Endothelial cell of umbilical vein (primary cell): ENCODE measurements at regions not wholly inside any gene's neighbourhood (a gene's known extent, or its start where the extent isn't known, plus 50 kb on each side); places are given as distances from the start of the nearest gene placed in this dataset.

Experiments used
- BruUV-seq: library from RNA; stranded (reverse); fragments of 400-500 nt; replicated peaks from 2 replicates; lab custom pipeline; 2021; lab: Mats Ljungman, UMichigan
- CTCF ChIA-PET: fragments of 300-600, 350-600 bp; sonication (Branson Sonifier 250); formaldehyde crosslinking; loops from one replicate; lab custom pipeline; 2021; ENCODE audit warnings: antibody characterized with exemption, inconsistent platforms; lab: Charles Lee
- POLR2A ChIA-PET: fragments of 300-600, 350-600 bp; sonication (Branson Sonifier 250); formaldehyde crosslinking; loops from one replicate; lab custom pipeline; 2021; ENCODE audit warnings: antibody characterized with exemption, inconsistent platforms; lab: Charles Lee
- DNase-seq: peaks from one replicate; pipeline ENCODE4 v3.0.0-alpha.2; 2011; ENCODE audit warnings: low read depth, low spot score
- FAIRE-seq: peaks from 2 replicates; lab custom pipeline; 2011; peaks lifted over from hg19 to GRCh38; lab: Jason Lieb, UNC
- H2AFZ ChIP-seq: 2 replicates; pipeline ENCODE4 v1.6.0; 2012; ENCODE audit warnings: low read depth, low read length, control low read depth, inconsistent platforms
- H3K27ac ChIP-seq: 2 replicates; pipeline ENCODE4 v1.5.1; 2011; ENCODE audit warnings: low read depth, mild to moderate bottlenecking, control low read depth, low read length, moderate library complexity; ENCODE audit not compliant: insufficient read depth
- H3K27me3 ChIP-seq, 2 experiments: 2 replicates each; pipeline versions ENCODE4 v1.6.0 to v1.6.1; 2011; ENCODE audit warnings: low read length in 2 of 2, mixed read lengths in 1 of 2; ENCODE audit not compliant: control insufficient read depth in 2 of 2, insufficient read depth in 2 of 2
- H3K36me3 ChIP-seq, 2 experiments: 2 replicates in 1 of 2; 3 replicates in 1 of 2; pipeline ENCODE4 v1.5.1; 2011; ENCODE audit warnings: low read length in 2 of 2, mild to moderate bottlenecking in 1 of 2, moderate library complexity in 1 of 2; ENCODE audit not compliant: control insufficient read depth in 2 of 2, insufficient read depth in 2 of 2; ENCODE audit errors: extremely low read depth in 1 of 2
- H3K4me1 ChIP-seq: 3 replicates; pipeline ENCODE4 v1.5.1; 2011; ENCODE audit warnings: mild to moderate bottlenecking, low read length; ENCODE audit not compliant: control insufficient read depth, insufficient read depth; ENCODE audit errors: extremely low read depth
- H3K4me2 ChIP-seq: 2 replicates; pipeline ENCODE4 v1.6.1; 2011; ENCODE audit warnings: low read length, control low read depth, mixed read lengths; ENCODE audit not compliant: insufficient read depth
- H3K4me3 ChIP-seq, 3 experiments: fragments of 200-600 bp in 1 of 3; sonication (generic), shearing (Covaris generic) in 1 of 3; replicated peaks in 1 of 3; 2 replicates each; pipeline ENCODE4 v1.5.1; 2011 to 2016; ENCODE audit warnings: control low read depth in 3 of 3, low read length in 3 of 3, mild to moderate bottlenecking in 2 of 3, inconsistent platforms in 1 of 3, low read depth in 1 of 3, moderate library complexity in 1 of 3; ENCODE audit not compliant: insufficient read depth in 1 of 3
- H3K79me2 ChIP-seq: 2 replicates; pipeline ENCODE4 v1.6.0; 2012; ENCODE audit warnings: low read length, inconsistent platforms; ENCODE audit not compliant: control insufficient read depth, insufficient read depth
- H3K9ac ChIP-seq: replicated peaks from 2 replicates; pipeline ENCODE3; 2011; ENCODE audit warnings: low read length, control low read depth; ENCODE audit not compliant: insufficient read depth; ENCODE audit errors: extremely low read depth
- H3K9me1 ChIP-seq: replicated peaks from 3 replicates; pipeline ENCODE4 v1.6.0; 2011; ENCODE audit warnings: mild to moderate bottlenecking, low read length; ENCODE audit not compliant: control insufficient read depth, insufficient read depth; ENCODE audit errors: extremely low read depth
- H3K9me3 ChIP-seq: replicated peaks from 2 replicates; pipeline ENCODE4 v1.5.1; 2012; ENCODE audit warnings: low read length, inconsistent platforms; ENCODE audit not compliant: control insufficient read depth, insufficient read depth
- H4K20me1 ChIP-seq: replicated peaks from 2 replicates; pipeline ENCODE3; 2011; ENCODE audit warnings: mild to moderate bottlenecking, low read length; ENCODE audit not compliant: control insufficient read depth, insufficient read depth; ENCODE audit errors: extremely low read depth
- CTCF ChIP-seq, 2 donors: IDR thresholded peaks; 1 replicate in 1 of 2; 2 replicates in 1 of 2; pipeline ENCODE4 v1.5.1; 2011; ENCODE audit warnings: low read length in 2 of 2, mild to moderate bottlenecking in 2 of 2, moderate library complexity in 2 of 2, control low read depth in 1 of 2, inconsistent platforms in 1 of 2, low read depth in 1 of 2; ENCODE audit not compliant: insufficient read depth in 1 of 2; ENCODE audit errors: extremely low read depth in 1 of 2
- EZH2 ChIP-seq: IDR thresholded peaks from 2 replicates; pipeline ENCODE4 v1.6.1; 2012; ENCODE audit warnings: borderline replicate concordance, low read depth, mild to moderate bottlenecking, moderate library complexity, low read length, inconsistent platforms; ENCODE audit not compliant: severe bottlenecking
- FOS ChIP-seq: IDR thresholded peaks from 2 replicates; pipeline ENCODE4 v1.6.1; 2011; ENCODE audit warnings: mild to moderate bottlenecking, low read length, moderate library complexity, borderline replicate concordance; ENCODE audit not compliant: insufficient read depth
- GATA2 ChIP-seq: IDR thresholded peaks from 2 replicates; pipeline ENCODE4 v1.7.0; 2011; ENCODE audit warnings: low read depth, mild to moderate bottlenecking, moderate library complexity, mixed read lengths, low read length; ENCODE audit not compliant: insufficient read length, insufficient read depth
- JUN ChIP-seq: IDR thresholded peaks from 2 replicates; pipeline ENCODE4 v1.6.1; 2011; ENCODE audit warnings: borderline replicate concordance, low read depth; ENCODE audit not compliant: insufficient read length, insufficient read depth
- MAX ChIP-seq: IDR thresholded peaks from 2 replicates; pipeline ENCODE4 v1.6.1; 2011; ENCODE audit not compliant: insufficient read depth, insufficient read length
- MYC ChIP-seq: IDR thresholded peaks from one replicate; pipeline ENCODE4 v1.6.1; 2011; ENCODE audit warnings: mild to moderate bottlenecking, low read depth, low read length
- POLR2A ChIP-seq: IDR thresholded peaks from 2 replicates; pipeline ENCODE4 v1.6.1; 2012; ENCODE audit warnings: low read depth, mild to moderate bottlenecking, control low read depth, low read length
- POLR2AphosphoS5 ChIP-seq: IDR thresholded peaks from 2 replicates; pipeline ENCODE4 v1.6.1; 2012; ENCODE audit warnings: low read depth, mild to moderate bottlenecking, control low read depth, low read length, moderate library complexity; ENCODE audit not compliant: insufficient read depth
- dilution Hi-C: fragments of 300-500 bp; cut with MboI; formaldehyde crosslinking; loops from one replicate; pipeline ENCODE4 v1.15.0; 2019; ENCODE audit warnings: low sequenced_read_pairs; ENCODE audit not compliant: extremely low pct_ligation_motif_present
- intact Hi-C: fragments of 100-400 bp; cut with micrococcal nuclease; formaldehyde crosslinking; loops from one replicate; pipeline ENCODE4 v1.10.0; 2022

GRCh38 chr2:35857498-35857897 is 498.1 kb upstream of the CRIM1 start:
- dilution Hi-C loops (no loop called here), intact Hi-C loops (loop anchor here (5.0 kb wide), 2 partner anchors 380 to 1760 kb away; no protein-coding TSS in a partner anchor)
- Histone ChIP-seq H4K20me1 (no peaks in the 10 kb centered on the region), H3K9me1 (no peaks in the 10 kb centered on the region), H3K4me2 (no peak overlapping the region), H3K36me3 (no peaks in the 10 kb centered on the region), H3K79me2 (no peaks in the 10 kb centered on the region), H3K9ac (no peak overlapping the region), H3K27ac (no peak overlapping the region), H3K4me3 (no peak overlapping the region), H2AFZ (no peak overlapping the region), H3K27me3 (no peaks in the 10 kb centered on the region), H3K4me1 (no peaks in the 10 kb centered on the region), H3K9me3 (no peaks in the 10 kb centered on the region)
- ChIA-PET POLR2A (no interaction called here), CTCF (interaction anchor here (1.1 to 1.4 kb wide), 4 partner anchors 379 to 1762 kb away, joined by 4 to 8 read pairs (median 4); no protein-coding TSS in a partner anchor)
- TF ChIP-seq MAX (no peak), EZH2 (no peak), CTCF (IDR thresholded peaks at IDR 0.05; ENCODE audit: extremely low read depth in 1 of 2, insufficient read depth in 1 of 2, low read depth in 1 of 2, low read length in 2 of 2) (no peak), POLR2AphosphoS5 (no peak), JUN (no peak), FOS (no peak), GATA2 (no peak), POLR2A (no peak), MYC (no peak)
- DNase-seq (no peak), FAIRE-seq (no peak)
- BruUV-seq = no TSS peak
